ENCODE measurements at regions not wholly inside any gene's neighbourhood (a gene's known extent, or its start where the extent isn't known, plus 50 kb on each side); places are given as distances from the start of the nearest gene placed in this dataset.

DNA sequence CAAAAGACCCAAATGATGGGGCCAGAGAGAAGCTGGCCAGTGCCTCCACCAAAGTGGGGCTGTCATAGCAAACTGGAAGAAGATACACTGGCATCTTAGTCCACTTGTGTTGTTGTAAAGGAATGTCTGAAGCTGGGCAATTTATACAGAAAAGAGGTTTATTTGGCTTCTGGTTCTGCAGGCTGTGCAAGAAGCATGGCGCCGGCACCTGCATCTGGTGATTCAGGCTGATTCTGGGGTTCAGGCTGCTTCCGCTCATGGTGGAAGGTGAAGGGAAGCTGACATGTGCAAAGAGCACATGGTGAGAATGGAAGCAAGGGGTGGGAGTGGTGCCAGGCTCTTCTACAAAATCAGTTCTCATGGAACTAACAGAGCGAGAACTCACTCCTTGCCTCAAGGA, 135.9 kb upstream of the TWIST2 start:
- no peak overlapping the region for H3K27ac Mint-ChIP-seq
- ATAC-seq (ENCODE audit: low read depth) (no peak), DNase-seq (no peak)
- H3K27me3 Mint-ChIP-seq: peaks cover 12% of the 10 kb centered on the region
- ChIA-PET CTCF (no interaction called here), POLR2A (no interaction called here)
- no peaks in the 10 kb centered on the region for H3K9me3 Mint-ChIP-seq
- no peak overlapping the region for H3K4me3 Mint-ChIP-seq
- intact Hi-C loops (cut with micrococcal nuclease): no loop called here
- TF ChIP-seq, protein P1, sequence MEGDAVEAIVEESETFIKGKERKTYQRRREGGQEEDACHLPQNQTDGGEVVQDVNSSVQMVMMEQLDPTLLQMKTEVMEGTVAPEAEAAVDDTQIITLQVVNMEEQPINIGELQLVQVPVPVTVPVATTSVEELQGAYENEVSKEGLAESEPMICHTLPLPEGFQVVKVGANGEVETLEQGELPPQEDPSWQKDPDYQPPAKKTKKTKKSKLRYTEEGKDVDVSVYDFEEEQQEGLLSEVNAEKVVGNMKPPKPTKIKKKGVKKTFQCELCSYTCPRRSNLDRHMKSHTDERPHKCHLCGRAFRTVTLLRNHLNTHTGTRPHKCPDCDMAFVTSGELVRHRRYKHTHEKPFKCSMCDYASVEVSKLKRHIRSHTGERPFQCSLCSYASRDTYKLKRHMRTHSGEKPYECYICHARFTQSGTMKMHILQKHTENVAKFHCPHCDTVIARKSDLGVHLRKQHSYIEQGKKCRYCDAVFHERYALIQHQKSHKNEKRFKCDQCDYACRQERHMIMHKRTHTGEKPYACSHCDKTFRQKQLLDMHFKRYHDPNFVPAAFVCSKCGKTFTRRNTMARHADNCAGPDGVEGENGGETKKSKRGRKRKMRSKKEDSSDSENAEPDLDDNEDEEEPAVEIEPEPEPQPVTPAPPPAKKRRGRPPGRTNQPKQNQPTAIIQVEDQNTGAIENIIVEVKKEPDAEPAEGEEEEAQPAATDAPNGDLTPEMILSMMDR (IDR thresholded peaks at IDR 0.05): no peak
- H3K4me1 Mint-ChIP-seq: no peaks in the 10 kb centered on the region
- H3K36me3 Mint-ChIP-seq (ENCODE audit: low read depth): no peaks in the 10 kb centered on the region

DNA sequence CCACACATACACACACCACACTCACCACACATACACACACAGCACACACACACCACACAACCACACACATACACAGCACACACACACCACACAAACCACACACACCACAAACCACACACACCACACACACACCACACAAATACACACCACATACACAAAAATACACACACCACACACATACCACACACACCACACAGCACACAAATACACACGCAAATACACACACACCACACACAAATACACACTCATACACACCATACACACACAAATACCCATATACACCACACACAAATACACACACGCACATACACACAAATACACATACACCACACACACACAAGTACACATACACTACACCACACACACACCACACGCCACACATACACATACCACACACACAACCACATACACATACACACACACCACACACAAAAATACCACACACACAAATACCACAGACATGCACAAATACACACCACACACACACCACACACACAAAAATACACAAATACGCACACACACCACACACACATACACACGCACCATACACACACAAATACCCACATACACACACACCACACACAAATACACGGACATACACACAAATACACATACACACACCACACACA, 134.6 kb upstream of the TWIST2 start:
- no peak for DNase-seq
- H3K4me1 Mint-ChIP-seq: no peaks in the 10 kb centered on the region
- ChIA-PET POLR2A (no interaction called here), CTCF (no interaction called here)
- H3K9me3 Mint-ChIP-seq: no peaks in the 10 kb centered on the region
- no peak for ATAC-seq (ENCODE audit: low read depth)
- TF ChIP-seq, protein P1 (IDR thresholded peaks at IDR 0.05): no peak
- H3K4me3 Mint-ChIP-seq: no peak overlapping the region
- H3K27ac Mint-ChIP-seq: no peak overlapping the region
- H3K36me3 Mint-ChIP-seq (ENCODE audit: low read depth): no peaks in the 10 kb centered on the region
- H3K27me3 Mint-ChIP-seq: peaks cover 15% of the 10 kb centered on the region
- intact Hi-C loops (cut with micrococcal nuclease): no loop called here

DNA sequence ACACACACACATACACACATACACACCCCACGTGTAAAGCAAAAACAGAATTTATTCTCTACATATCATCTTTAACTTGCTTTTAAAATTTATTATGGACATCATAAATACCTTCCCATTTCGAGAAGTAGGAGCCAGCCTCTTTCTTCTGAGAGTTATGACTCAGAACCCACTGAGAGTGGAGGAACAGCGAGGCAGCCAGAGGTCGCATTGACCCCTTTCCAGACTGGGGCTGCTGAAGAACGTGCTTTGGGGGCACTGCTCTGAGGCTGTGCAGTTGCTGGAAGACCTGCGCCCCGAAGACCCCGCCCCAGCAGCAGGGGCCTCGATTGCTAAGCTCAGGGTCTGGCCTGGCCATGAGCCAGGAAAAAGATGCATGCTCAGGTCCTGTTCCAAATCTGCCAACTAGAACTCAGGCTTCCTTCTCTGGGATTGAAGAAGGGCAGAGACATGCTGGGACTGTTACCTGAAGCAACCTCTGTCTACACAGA, 133.8 kb upstream of the TWIST2 start:
- H3K27ac Mint-ChIP-seq: no peak overlapping the region
- TF ChIP-seq, protein P1 (IDR thresholded peaks at IDR 0.05): no peak
- DNase-seq: no peak
- ChIA-PET POLR2A (no interaction called here), CTCF (no interaction called here)
- no peaks in the 10 kb centered on the region for H3K9me3 Mint-ChIP-seq
- H3K36me3 Mint-ChIP-seq (ENCODE audit: low read depth): no peaks in the 10 kb centered on the region
- intact Hi-C loops (cut with micrococcal nuclease): no loop called here
- peaks cover 15% of the 10 kb centered on the region for H3K27me3 Mint-ChIP-seq
- no peak overlapping the region for H3K4me3 Mint-ChIP-seq
- no peaks in the 10 kb centered on the region for H3K4me1 Mint-ChIP-seq
- no peak for ATAC-seq (ENCODE audit: low read depth)

- Mint-ChIP-seq H3K36me3 (ENCODE audit: low read depth) (no peaks in the 10 kb centered on the region), H3K9me3 (peaks cover 5% of the 10 kb centered on the region), H3K27me3 (peaks cover 18% of the 10 kb centered on the region), H3K27ac (no peak overlapping the region), H3K4me3 (no peak overlapping the region), H3K4me1 (no peaks in the 10 kb centered on the region)
- DNase-seq (no peak), ATAC-seq (ENCODE audit: low read depth) (no peak)
- POLR2A ChIA-PET: no interaction called here
- CTCF ChIA-PET: no interaction called here
- intact Hi-C loops (cut with micrococcal nuclease): no loop called here
- TF ChIP-seq, protein P1 (IDR thresholded peaks at IDR 0.05): no peak
Measured at GRCh38 chr2:238716171-238716570, 131.7 kb upstream of the TWIST2 start.

DNA sequence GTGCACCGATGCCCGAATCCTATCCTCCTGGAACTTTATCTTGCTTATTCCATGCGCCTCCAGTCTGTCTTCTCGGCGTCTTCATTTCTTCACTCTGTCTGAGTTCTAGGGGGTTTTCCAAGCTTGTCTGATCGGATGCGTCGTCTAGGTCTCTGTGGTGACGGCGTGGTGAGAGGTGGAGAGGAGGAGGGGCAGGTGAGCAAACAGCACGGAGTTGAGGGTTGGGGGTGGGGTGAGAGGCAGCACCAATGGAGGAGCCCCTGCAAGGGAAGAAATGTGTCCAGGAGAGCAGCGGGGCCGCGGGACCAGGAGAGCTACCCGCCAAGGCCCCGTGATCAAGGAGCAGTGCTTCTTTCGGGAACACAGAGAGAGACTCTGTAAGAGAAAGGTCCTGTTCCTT, 131.3 kb upstream of the TWIST2 start:
- Mint-ChIP-seq H3K27ac (no peak overlapping the region), H3K36me3 (ENCODE audit: low read depth) (no peaks in the 10 kb centered on the region), H3K9me3 (peaks cover 6% of the 10 kb centered on the region), H3K4me1 (no peaks in the 10 kb centered on the region), H3K27me3 (peaks cover 18% of the 10 kb centered on the region), H3K4me3 (no peak overlapping the region)
- ATAC-seq (ENCODE audit: low read depth) (no peak), DNase-seq (no peak)
- intact Hi-C loops (cut with micrococcal nuclease): no loop called here
- POLR2A ChIA-PET: no interaction called here
- CTCF ChIA-PET: no interaction called here
- TF ChIP-seq, protein P1 (IDR thresholded peaks at IDR 0.05): no peak
